ENCODE measurements at regions not wholly inside any gene's neighbourhood (a gene's known extent, or its start where the extent isn't known, plus 50 kb on each side); places are given as distances from the start of the nearest gene placed in this dataset.
"Not testable (repeated sequence)": the region's sequence is repeated elsewhere in the genome, so short reads cannot be mapped to it uniquely, and the experiment has no call there.

- no peaks in the 10 kb centered on the region for H3K27me3 ChIP-seq (replicated peaks in 2 of 5; ENCODE audit: control insufficient read depth in 4 of 5, insufficient read depth in 5 of 5, low read length in 4 of 5)
- ChIA-PET POLR2A (no interaction called here), CTCF (no interaction called here)
- H3K4me1 ChIP-seq (ENCODE audit: control extremely low read depth in 1 of 4, control insufficient read depth in 4 of 4, insufficient read depth in 4 of 4, low read length in 3 of 4), result no peaks in the 10 kb centered on the region
- H3K36me3 ChIP-seq (ENCODE audit: control insufficient read depth in 4 of 4, insufficient read depth in 4 of 4, low read length in 3 of 4), result no peaks in the 10 kb centered on the region
- 100% methylated on average over 1 of the region's 2 CpGs for WGBS (ENCODE audit: insufficient coverage)
- no peak overlapping the region for H3K27ac ChIP-seq (ENCODE audit: insufficient read depth in 1 of 2, low read depth in 1 of 2, low read length in 2 of 2, poor library complexity in 1 of 2, severe bottlenecking in 2 of 2)
- no peak overlapping the region for H3K4me3 ChIP-seq (ENCODE audit: control insufficient read depth in 1 of 7, extremely low read depth in 1 of 7, insufficient read depth in 4 of 7, low read depth in 2 of 7, low read length in 6 of 7)
- H3K9me3 ChIP-seq (ENCODE audit: control extremely low read depth in 1 of 5, control insufficient read depth in 4 of 5, insufficient read depth in 2 of 5, low read depth in 1 of 5, low read length in 4 of 5), result no peaks in the 10 kb centered on the region
- no peak for DNase-seq
Measured at GRCh38 chr18:43777636-43778304, 500.5 kb upstream of the SYT4 start.

GRCh38 chr18:43780782-43781340 is 503.6 kb upstream of the SYT4 start:
- no peak overlapping the region for H3K27ac ChIP-seq (ENCODE audit: insufficient read depth in 1 of 2, low read depth in 1 of 2, low read length in 2 of 2, poor library complexity in 1 of 2, severe bottlenecking in 2 of 2)
- ChIA-PET POLR2A (no interaction called here), CTCF (no interaction called here)
- no peaks in the 10 kb centered on the region for H3K36me3 ChIP-seq (ENCODE audit: control insufficient read depth in 4 of 4, insufficient read depth in 4 of 4, low read length in 3 of 4)
- 100% methylated on average over 2 of the region's 2 CpGs for WGBS (ENCODE audit: insufficient coverage)
- no peak overlapping the region for H3K4me3 ChIP-seq (ENCODE audit: control insufficient read depth in 1 of 7, extremely low read depth in 1 of 7, insufficient read depth in 4 of 7, low read depth in 2 of 7, low read length in 6 of 7)
- no peak for DNase-seq
- H3K27me3 ChIP-seq (replicated peaks in 2 of 5; ENCODE audit: control insufficient read depth in 4 of 5, insufficient read depth in 5 of 5, low read length in 4 of 5), result no peaks in the 10 kb centered on the region
- no peaks in the 10 kb centered on the region for H3K9me3 ChIP-seq (ENCODE audit: control extremely low read depth in 1 of 5, control insufficient read depth in 4 of 5, insufficient read depth in 2 of 5, low read depth in 1 of 5, low read length in 4 of 5)
- H3K4me1 ChIP-seq (ENCODE audit: control extremely low read depth in 1 of 4, control insufficient read depth in 4 of 4, insufficient read depth in 4 of 4, low read length in 3 of 4), result no peaks in the 10 kb centered on the region

GRCh38 chr18:43785158-43785557 is 507.9 kb upstream of the SYT4 start:
- Histone ChIP-seq H3K36me3 (ENCODE audit: control insufficient read depth in 4 of 4, insufficient read depth in 4 of 4, low read length in 3 of 4) (no peaks in the 10 kb centered on the region), H3K4me3 (ENCODE audit: control insufficient read depth in 1 of 7, extremely low read depth in 1 of 7, insufficient read depth in 4 of 7, low read depth in 2 of 7, low read length in 6 of 7) (no peak overlapping the region), H3K9me3 (ENCODE audit: control extremely low read depth in 1 of 5, control insufficient read depth in 4 of 5, insufficient read depth in 2 of 5, low read depth in 1 of 5, low read length in 4 of 5) (no peaks in the 10 kb centered on the region), H3K27me3 (replicated peaks in 2 of 5; ENCODE audit: control insufficient read depth in 4 of 5, insufficient read depth in 5 of 5, low read length in 4 of 5) (no peaks in the 10 kb centered on the region), H3K27ac (ENCODE audit: insufficient read depth in 1 of 2, low read depth in 1 of 2, low read length in 2 of 2, poor library complexity in 1 of 2, severe bottlenecking in 2 of 2) (no peak overlapping the region), H3K4me1 (ENCODE audit: control extremely low read depth in 1 of 4, control insufficient read depth in 4 of 4, insufficient read depth in 4 of 4, low read length in 3 of 4) (no peaks in the 10 kb centered on the region)
- ChIA-PET POLR2A (no interaction called here), CTCF (no interaction called here)
- no peak for DNase-seq
- 83% methylated on average over 1 of the region's 1 CpG for WGBS (ENCODE audit: insufficient coverage)

GRCh38 chr18:43786893-43787292 is 509.6 kb upstream of the SYT4 start:
- CTCF ChIA-PET, result no interaction called here
- H3K36me3 ChIP-seq (ENCODE audit: control insufficient read depth in 4 of 4, insufficient read depth in 4 of 4, low read length in 3 of 4), result no peaks in the 10 kb centered on the region
- POLR2A ChIA-PET, result no interaction called here
- H3K9me3 ChIP-seq (ENCODE audit: control extremely low read depth in 1 of 5, control insufficient read depth in 4 of 5, insufficient read depth in 2 of 5, low read depth in 1 of 5, low read length in 4 of 5), result no peaks in the 10 kb centered on the region
- H3K27me3 ChIP-seq (replicated peaks in 2 of 5; ENCODE audit: control insufficient read depth in 4 of 5, insufficient read depth in 5 of 5, low read length in 4 of 5), result no peaks in the 10 kb centered on the region
- no peak overlapping the region for H3K4me3 ChIP-seq (ENCODE audit: control insufficient read depth in 1 of 7, extremely low read depth in 1 of 7, insufficient read depth in 4 of 7, low read depth in 2 of 7, low read length in 6 of 7)
- no peak overlapping the region for H3K27ac ChIP-seq (ENCODE audit: insufficient read depth in 1 of 2, low read depth in 1 of 2, low read length in 2 of 2, poor library complexity in 1 of 2, severe bottlenecking in 2 of 2)
- no peaks in the 10 kb centered on the region for H3K4me1 ChIP-seq (ENCODE audit: control extremely low read depth in 1 of 4, control insufficient read depth in 4 of 4, insufficient read depth in 4 of 4, low read length in 3 of 4)
- DNase-seq, result no peak
- WGBS (ENCODE audit: insufficient coverage), result no CpG with 5 or more reads among the region's 4 CpGs

GRCh38 chr18:43787721-43788120 is 510.4 kb upstream of the SYT4 start:
- H3K4me3 ChIP-seq (ENCODE audit: control insufficient read depth in 1 of 7, extremely low read depth in 1 of 7, insufficient read depth in 4 of 7, low read depth in 2 of 7, low read length in 6 of 7); POLR2A ChIA-PET; CTCF ChIA-PET; H3K4me1 ChIP-seq (ENCODE audit: control extremely low read depth in 1 of 4, control insufficient read depth in 4 of 4, insufficient read depth in 4 of 4, low read length in 3 of 4); H3K9me3 ChIP-seq (ENCODE audit: control extremely low read depth in 1 of 5, control insufficient read depth in 4 of 5, insufficient read depth in 2 of 5, low read depth in 1 of 5, low read length in 4 of 5); H3K27me3 ChIP-seq (replicated peaks in 2 of 5; ENCODE audit: control insufficient read depth in 4 of 5, insufficient read depth in 5 of 5, low read length in 4 of 5); H3K27ac ChIP-seq (ENCODE audit: insufficient read depth in 1 of 2, low read depth in 1 of 2, low read length in 2 of 2, poor library complexity in 1 of 2, severe bottlenecking in 2 of 2); H3K36me3 ChIP-seq (ENCODE audit: control insufficient read depth in 4 of 4, insufficient read depth in 4 of 4, low read length in 3 of 4); DNase-seq: not testable (repeated sequence)

GRCh38 chr18:43789234-43790000 is 512.1 kb upstream of the SYT4 start:
- POLR2A ChIA-PET, result no interaction called here
- H3K4me3 ChIP-seq (ENCODE audit: control insufficient read depth in 1 of 7, extremely low read depth in 1 of 7, insufficient read depth in 4 of 7, low read depth in 2 of 7, low read length in 6 of 7), result no peak overlapping the region
- no peaks in the 10 kb centered on the region for H3K36me3 ChIP-seq (ENCODE audit: control insufficient read depth in 4 of 4, insufficient read depth in 4 of 4, low read length in 3 of 4)
- CTCF ChIA-PET, result no interaction called here
- no peak overlapping the region for H3K27ac ChIP-seq (ENCODE audit: insufficient read depth in 1 of 2, low read depth in 1 of 2, low read length in 2 of 2, poor library complexity in 1 of 2, severe bottlenecking in 2 of 2)
- WGBS (ENCODE audit: insufficient coverage), result 67% methylated on average over 1 of the region's 3 CpGs
- no peak for DNase-seq
- H3K27me3 ChIP-seq (replicated peaks in 2 of 5; ENCODE audit: control insufficient read depth in 4 of 5, insufficient read depth in 5 of 5, low read length in 4 of 5), result no peaks in the 10 kb centered on the region
- no peaks in the 10 kb centered on the region for H3K9me3 ChIP-seq (ENCODE audit: control extremely low read depth in 1 of 5, control insufficient read depth in 4 of 5, insufficient read depth in 2 of 5, low read depth in 1 of 5, low read length in 4 of 5)
- H3K4me1 ChIP-seq (ENCODE audit: control extremely low read depth in 1 of 4, control insufficient read depth in 4 of 4, insufficient read depth in 4 of 4, low read length in 3 of 4), result no peaks in the 10 kb centered on the region

GRCh38 chr18:43793910-43794309 is 516.6 kb upstream of the SYT4 start:
- CTCF ChIA-PET, result interaction anchor here (0.5 kb wide), 1 partner anchor 304 kb away, joined by 3 read pairs; no protein-coding TSS in a partner anchor
- Histone ChIP-seq H3K27ac (ENCODE audit: insufficient read depth in 1 of 2, low read depth in 1 of 2, low read length in 2 of 2, poor library complexity in 1 of 2, severe bottlenecking in 2 of 2) (no peak overlapping the region), H3K4me3 (ENCODE audit: control insufficient read depth in 1 of 7, extremely low read depth in 1 of 7, insufficient read depth in 4 of 7, low read depth in 2 of 7, low read length in 6 of 7) (no peak overlapping the region), H3K4me1 (ENCODE audit: control extremely low read depth in 1 of 4, control insufficient read depth in 4 of 4, insufficient read depth in 4 of 4, low read length in 3 of 4) (no peaks in the 10 kb centered on the region), H3K36me3 (ENCODE audit: control insufficient read depth in 4 of 4, insufficient read depth in 4 of 4, low read length in 3 of 4) (no peaks in the 10 kb centered on the region), H3K27me3 (replicated peaks in 2 of 5; ENCODE audit: control insufficient read depth in 4 of 5, insufficient read depth in 5 of 5, low read length in 4 of 5) (no peaks in the 10 kb centered on the region), H3K9me3 (ENCODE audit: control extremely low read depth in 1 of 5, control insufficient read depth in 4 of 5, insufficient read depth in 2 of 5, low read depth in 1 of 5, low read length in 4 of 5) (no peaks in the 10 kb centered on the region)
- DNase-seq, result no peak
- POLR2A ChIA-PET, result no interaction called here
- WGBS (ENCODE audit: insufficient coverage), result no CpG with 5 or more reads among the region's 1 CpG
